HG02571 (cell line): ENCODE measurements at regions not wholly inside any gene's neighbourhood (a gene's known extent, or its start where the extent isn't known, plus 50 kb on each side); places are given as distances from the start of the nearest gene placed in this dataset.

ENCODE experiments used
- ATAC-seq: cut with Tn5 transposase; IDR thresholded peaks from one replicate; pipeline ENCODE4 v1.9.1; 2021; ENCODE audit warnings: mild to moderate bottlenecking, moderate library complexity; ENCODE audit not compliant: unreplicated experiment

GRCh38 chr13:88526186-88526852, 855.1 kb downstream of the SLITRK5 start:
- no peak for ATAC-seq

DNA sequence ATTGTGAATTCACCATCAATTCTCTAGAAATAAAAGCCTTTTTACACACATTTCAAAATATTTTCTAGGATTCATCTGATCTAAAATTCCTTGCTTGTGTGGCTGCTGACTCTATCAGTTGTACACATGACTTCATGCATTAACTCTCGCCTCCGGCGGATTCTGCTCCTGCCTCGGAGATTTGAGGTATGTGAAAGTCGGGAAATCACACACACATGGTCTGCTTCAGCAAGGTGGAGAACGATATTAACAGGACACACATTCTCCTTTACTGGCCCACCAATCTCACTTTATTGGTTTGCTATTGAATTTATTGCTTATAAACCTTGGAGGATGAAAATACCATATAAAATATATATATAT, 855.7 kb downstream of the SLITRK5 start:
- ATAC-seq = no peak

GRCh38 chr13:88541994-88542393, 870.8 kb downstream of the SLITRK5 start:
- ATAC-seq = no peak

DNA sequence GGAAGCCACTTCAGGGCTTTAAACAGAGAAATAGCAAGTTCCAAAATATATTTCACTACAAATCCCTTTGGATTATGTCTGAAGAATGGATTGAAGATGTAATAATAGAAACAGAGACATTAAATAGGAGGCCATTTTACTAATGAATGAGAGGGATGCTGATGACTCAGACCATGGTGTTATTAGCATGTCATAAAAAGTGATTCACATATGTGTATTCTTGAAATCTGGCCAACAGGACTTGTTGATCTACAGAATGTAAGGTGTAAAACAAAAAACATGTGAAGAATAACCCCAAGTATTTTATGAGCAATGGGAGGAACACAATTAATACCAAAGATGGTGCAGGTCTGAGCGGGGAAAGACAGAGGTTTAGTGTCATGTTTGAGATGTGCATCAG, 873.7 kb downstream of the SLITRK5 start:
- no peak for ATAC-seq

- no peak for ATAC-seq
These were observed 881.8 kb downstream of the SLITRK5 start for GRCh38 chr13:88552966-88553365.

DNA sequence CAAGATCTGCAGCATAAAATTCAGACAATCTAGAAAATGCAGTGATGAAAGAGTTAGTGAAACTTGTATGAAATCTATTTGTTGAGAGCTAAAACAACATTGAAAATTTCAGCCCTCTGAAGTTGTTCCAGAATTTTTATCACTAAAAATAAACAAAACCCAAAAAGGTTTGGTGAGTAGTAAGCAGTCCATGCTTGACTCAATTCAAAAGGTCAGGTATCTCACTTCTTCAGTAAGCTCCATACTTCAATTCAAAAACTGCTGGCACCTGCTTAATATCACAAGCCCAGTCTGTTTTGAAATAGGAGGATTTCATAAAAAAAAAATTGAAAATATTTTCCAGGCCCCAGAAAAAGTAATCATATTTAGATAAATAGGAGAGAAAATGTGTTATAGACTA, 894.4 kb downstream of the SLITRK5 start:
- no peak for ATAC-seq

DNA sequence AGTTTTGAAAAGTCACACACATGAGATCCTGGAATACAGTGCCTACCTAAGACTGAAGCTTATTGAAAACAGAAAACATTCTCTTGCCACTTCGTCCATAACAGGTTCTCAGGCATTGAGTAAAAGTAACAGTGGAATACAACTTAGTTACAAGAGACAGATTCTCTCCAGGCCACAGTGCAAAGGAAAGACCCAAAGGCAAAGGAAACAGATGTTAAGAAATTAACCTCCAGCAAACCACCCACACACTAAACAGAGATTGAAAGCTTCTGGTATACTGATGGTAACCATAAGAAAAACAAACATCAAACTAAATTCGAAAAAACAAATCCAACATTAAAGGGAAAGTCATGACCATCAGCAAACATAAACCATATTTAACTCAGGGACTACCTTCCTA, 914.7 kb downstream of the SLITRK5 start:
- ATAC-seq = no peak

DNA sequence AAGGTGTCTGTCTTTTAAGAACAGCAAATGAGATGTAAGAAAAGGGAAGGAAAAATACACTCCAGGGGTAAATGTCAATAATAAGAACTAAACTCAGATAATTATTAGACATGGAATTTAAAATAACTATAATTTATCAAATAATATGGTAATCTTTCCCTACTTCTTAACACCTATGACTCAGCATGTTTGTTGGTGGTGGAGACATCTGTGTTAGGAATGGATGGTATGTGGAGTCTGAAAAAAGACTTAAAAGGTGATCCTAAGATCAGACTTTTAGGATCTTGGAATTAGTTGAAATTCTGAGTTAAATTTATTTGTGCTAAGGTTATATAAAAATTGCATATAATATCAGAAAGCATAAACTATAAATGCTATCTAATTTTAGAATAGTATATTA, 915.1 kb downstream of the SLITRK5 start:
- no peak for ATAC-seq

- ATAC-seq = no peak
These were observed 919.4 kb downstream of the SLITRK5 start for GRCh38 chr13:88590574-88590973.

GRCh38 chr13:88592105-88592504, 920.9 kb downstream of the SLITRK5 start:
- ATAC-seq = no peak

DNA sequence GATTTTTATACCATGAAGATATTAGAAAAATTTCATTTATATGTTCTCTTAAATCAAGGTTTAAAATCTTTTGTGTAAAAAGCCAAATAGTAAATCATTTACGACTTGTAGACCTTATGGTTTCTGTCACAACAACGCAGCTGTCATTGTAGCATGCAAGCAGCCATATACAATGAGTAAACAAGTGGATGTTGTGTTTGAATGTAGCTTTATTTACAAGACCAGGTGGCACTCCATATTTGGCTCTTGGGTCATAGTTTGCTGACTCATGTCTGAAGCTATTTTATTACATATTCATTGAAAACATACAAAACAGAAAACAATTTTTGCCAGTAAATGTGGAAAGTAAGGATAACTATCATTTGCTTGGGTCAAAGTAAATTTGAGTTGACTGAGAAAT, 930.8 kb downstream of the SLITRK5 start:
- ATAC-seq = no peak

DNA sequence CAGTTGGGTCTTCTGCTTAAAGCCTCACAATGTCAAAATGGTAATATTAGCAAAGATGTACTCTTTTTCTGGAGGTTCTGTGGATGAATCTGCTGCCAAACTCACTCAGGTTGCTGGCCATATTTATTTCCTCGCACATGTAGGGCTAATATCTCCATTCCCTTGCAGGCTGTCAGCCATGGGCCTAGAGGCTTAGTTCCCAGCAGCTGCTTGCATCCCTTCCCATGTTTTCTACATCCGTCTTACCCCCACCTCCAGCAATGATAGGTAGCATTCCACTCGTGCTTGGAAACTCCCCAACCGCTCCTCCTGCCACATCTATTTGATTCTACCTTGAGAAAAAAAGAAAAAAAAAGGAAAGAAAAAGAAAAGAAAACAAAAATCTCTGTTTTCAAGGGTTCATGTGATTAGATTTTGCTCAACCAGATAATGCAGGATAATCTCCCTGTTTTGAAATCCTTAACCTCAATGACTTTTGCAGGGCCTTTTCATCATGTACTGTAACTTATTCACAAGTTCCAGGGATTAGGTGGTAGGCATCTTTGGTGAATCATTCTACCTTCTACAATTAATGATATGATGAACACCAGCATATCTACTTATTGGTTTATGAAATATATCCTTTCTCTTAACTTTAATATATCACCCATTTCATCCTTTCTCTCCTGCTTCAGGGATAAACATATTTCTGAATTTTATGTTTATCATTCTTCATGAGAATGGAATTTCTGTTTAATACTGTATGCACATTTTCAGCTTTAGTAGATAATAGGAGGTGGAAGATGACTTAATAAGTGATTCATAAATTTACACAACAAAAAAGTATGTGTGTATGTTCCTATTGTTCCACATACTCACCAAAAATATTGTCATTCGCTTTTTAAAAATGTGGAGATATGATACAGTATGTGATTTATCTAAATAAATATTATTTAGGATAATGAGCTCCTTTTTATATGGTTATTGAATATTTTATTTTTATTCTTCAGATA, 931.9 kb downstream of the SLITRK5 start:
- no peak for ATAC-seq

DNA sequence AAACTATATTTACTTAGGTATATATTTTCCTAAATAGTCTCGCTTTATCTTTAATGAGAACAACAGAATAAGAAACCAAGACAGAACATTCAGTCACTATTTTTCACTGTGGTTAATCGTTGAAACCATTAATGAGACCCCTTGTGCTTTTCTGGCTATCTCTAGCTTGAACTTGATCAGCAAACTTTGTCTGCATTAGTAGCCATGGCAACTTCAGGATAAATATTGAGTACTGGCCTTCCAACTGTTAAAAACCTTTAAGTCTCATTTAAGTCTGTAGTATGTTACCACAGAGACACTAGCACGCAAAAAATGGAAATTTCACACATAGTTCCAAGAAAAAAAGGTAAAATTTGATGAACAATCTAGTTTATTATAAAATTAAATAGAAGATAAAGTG, 946.0 kb downstream of the SLITRK5 start:
- ATAC-seq = no peak

- no peak for ATAC-seq
These were observed 951.3 kb downstream of the SLITRK5 start for GRCh38 chr13:88622362-88622973.

- ATAC-seq = no peak
These were observed 952.0 kb downstream of the SLITRK5 start for GRCh38 chr13:88623150-88623549.

GRCh38 chr13:88627071-88627470, 955.9 kb downstream of the SLITRK5 start:
- ATAC-seq = no peak

DNA sequence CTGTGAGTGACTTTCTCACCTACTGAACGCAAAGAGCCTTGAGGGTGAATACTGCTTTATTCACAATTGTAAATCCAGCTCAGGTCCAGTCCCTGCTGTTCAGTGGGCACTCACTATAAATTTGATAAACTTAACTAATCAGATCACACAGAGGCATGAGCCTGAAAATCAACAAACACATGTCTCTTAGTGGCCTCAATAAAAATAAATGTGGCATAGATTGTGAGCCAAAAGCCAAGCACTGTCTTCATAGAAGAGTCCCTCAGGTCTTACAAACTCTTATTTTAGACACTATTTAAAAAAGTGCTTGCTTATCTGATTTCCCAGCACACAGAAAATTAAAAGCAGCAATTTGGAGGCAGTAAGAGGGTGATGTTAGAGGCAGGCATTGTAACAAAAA, 957.7 kb downstream of the SLITRK5 start:
- ATAC-seq = no peak

GRCh38 chr13:88637935-88638334, 966.8 kb downstream of the SLITRK5 start:
- ATAC-seq = no peak

GRCh38 chr13:88643233-88643632, 972.1 kb downstream of the SLITRK5 start:
- ATAC-seq = no peak

DNA sequence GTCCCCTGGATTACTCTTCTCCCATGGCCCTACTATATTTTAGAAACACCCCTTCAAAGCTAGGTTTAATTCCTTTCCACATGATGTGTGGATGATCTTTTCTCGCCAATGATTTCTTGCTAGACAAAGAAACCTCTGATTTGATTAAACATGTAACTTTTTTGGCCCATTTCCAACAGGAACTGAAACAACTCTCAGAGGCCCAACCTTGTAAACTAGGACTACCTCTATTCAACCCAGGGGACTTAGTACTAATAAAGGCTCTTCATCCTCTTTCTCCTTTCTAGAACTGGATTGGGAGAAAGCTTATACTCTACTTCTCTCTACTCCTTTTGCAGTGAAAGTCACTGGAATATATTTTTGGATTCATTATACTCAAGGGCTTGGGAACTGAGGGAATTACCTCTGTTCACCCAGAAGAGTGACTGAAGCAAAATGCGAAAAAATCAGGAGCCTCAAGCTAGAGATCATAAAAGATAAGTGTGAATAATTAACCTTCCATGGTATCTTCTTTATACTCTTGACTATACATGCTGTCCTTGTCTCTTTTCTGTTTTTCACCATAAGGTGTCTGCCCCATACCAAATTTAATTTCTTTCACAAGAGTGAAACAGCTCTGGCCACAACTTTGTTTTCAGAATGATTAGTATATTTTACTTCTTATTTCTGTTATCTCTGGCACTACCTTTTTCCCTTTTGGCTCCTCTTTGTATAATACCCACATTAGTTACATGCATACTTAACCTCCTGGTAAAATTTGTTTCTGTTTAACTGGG, 977.6 kb downstream of the SLITRK5 start:
- no peak for ATAC-seq

DNA sequence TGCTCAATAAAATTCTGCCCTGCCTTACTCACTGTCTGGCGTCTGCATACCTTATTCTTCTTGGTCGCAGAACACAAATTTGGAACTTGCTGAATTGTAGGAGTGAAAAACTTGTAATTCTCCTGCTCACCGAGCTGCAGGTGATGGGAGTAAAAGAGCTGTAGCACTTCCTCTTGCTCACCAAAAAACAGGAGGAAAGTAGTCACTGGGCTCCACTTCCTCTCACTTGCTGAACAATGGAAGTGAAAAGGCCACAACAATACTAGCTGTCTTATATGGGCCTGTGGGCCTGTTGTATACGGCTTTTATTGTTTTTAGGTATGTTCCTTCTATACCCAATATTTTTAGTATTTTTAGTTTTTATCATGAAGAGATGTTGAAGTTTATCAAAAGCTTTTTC, 978.7 kb downstream of the SLITRK5 start:
- ATAC-seq = no peak
